GM18508 (cell line): ENCODE measurements at regions not wholly inside any gene's neighbourhood (a gene's known extent, or its start where the extent isn't known, plus 50 kb on each side); places are given as distances from the start of the nearest gene placed in this dataset.
"Not testable (repeated sequence)": the region's sequence is repeated elsewhere in the genome, so short reads cannot be mapped to it uniquely, and the experiment has no call there.

Experiments
- ATAC-seq: cut with Tn5 transposase; IDR thresholded peaks from one replicate; pipeline ENCODE4 v1.9.1; 2021; ENCODE audit warnings: moderate number of reproducible peaks; ENCODE audit not compliant: insufficient read depth, unreplicated experiment

DNA sequence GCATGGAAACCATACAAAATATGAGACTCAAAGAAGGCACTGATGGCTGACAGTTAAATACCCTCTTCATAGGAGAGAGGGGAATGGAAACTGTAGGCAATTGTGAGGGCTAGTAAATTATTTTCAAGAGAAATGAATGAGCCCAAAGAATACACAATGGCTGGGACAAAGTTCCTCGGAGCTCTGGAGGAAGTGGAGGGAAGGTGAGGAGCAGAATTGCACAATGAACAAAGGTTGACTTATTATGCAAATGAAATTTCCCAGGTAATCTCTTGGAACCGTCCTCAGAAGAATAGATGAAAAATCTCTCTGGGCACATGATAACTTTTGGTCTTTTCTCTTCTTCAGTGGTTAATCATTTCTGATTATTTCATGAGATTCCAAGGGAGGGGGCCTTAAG, 202.6 kb upstream of the VCX start:
- no peak for ATAC-seq

DNA sequence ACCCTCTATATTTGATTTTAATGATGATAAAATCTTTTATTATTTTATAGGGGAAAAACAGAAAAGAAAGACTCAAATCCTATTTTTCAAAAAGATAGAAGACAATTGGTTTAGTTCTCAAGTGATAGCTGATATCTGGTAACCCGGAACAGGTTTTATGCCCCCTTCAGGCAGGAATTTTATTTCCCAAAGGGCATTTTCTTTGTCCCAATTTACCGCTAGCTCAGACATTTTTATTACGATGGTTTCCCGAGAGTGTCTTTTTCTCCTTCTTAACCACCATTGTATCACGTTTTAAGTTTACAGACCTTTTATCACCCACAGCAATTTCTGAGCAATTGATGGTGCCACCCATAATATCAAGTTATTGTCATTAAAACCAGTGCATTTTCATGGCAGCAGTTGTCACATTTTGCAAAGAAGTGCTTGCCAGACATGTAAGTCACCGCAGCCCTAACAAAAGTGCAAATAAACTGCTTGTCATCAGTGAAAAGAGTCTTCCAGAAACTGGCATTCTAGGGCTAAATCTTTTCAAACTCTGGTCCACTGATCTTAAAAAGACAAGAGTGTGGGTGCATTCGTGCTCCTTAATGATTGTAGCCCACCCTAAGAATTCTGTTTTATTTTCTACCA, 204.8 kb upstream of the VCX start:
- no peak for ATAC-seq

DNA sequence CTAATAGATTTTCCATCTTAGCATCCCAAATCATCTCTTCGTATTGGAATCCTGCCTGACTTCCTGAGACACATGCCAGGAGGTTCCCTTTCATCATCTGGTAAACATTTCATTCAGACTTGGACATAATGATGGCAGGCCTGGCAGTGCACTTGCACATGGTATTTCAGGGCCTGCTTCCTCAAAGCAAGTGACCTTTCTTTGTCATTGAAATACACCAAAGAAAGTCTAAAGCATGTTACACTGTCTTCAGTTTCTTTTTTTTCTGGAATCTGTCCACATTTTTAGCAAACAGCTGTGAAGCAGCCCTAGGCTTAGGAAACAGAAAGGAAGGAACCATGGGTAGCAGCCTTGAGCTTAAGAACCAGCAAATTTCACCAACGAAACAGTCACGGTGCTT, 205.9 kb upstream of the VCX start:
- ATAC-seq: no peak

DNA sequence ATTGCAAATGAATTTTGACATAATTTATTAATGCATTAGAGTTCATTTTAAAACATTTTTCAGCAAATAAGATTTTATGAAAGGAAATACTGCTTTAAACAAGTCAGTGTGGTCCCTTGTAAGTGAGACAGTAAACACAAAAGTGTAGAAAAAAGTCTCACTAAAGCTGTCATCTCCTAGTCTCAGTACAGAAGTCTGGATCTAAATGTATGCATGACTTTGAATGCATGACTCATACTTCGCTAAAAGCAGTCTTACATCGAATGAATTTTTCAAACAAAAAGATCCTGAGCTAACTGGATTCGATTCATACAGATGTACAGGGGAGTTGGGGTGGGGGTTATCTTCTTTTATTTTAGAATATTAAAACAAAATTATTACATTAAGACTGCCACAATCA, 207.4 kb upstream of the VCX start:
- no peak for ATAC-seq

DNA sequence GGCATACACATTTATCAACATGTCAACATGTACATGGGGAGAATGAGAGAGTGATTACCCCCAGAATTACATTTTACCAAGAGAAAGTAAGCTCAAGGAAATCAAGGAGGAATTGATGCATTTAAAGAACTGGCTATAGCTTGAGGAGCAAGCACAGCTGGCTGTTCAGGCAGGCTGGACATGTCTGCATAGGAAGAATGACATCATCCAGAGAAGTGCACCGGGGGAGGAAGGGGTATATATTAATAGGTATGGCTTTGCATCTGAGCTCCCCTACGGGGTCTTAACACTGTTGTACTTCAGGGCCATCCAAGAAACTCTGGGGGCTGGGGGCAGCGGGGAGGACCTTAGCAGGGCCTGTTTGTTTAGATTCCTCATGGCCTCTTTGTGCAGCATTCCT, 222.4 kb upstream of the VCX start:
- ATAC-seq: no peak

DNA sequence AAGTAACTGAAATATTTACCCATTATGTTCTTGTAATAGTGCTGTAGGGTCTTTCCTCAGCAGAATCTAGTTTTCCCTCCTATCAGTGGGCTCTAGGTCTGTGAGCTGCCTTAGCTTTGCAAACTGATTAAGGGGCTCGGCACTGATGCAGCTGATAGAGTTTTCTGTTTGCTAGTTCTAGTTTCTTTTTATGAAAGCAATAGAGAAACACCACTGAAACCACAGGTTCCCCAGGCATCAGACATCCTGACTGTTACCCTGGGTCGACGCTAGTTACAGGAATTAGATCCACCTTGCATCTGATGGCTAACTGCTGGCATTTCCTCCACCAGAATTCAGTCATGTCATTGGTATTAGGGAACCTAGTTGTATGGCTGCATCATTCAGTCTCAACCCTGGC, 225.0 kb upstream of the VCX start:
- ATAC-seq: no peak

DNA sequence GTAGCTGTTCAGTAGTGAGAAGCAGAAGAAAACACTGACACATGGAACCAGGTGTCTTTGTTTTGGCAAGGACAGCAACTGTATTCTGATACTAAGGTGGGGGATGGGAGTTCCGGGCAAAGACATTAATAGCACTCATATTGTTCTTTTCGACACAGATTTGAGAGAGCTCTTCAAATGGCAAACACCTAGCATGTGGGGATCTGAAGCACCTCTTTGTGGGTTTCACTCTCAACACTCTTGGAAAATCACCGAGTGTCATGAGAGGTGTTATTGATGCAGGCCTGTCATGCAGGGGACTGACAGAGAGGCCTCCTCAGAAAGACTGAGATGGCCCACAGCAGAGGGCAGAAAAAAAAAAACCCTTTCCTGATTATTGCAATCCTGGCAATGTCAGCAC, 228.4 kb upstream of the VCX start:
- no peak for ATAC-seq

DNA sequence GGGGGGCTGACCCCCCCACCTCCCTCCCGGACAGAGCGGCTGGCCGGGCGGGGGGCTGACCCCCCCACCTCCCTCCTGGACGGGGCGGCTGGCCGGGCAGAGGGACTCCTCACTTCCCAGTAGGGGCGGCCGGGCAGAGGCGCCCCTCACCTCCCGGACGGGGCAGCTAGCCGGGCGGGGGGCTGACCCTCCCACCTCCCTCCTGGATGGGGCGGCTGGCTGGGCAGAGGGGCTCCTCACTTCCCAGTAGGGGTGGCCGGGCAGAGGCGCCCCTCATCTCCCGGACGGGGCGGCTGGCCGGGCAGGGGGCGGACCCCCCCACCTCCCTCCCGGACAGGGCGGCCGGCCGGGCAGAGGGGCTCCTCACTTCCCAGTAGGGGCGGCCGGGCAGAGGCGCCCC, 234.3 kb upstream of the VCX start:
- not testable (repeated sequence) for ATAC-seq

DNA sequence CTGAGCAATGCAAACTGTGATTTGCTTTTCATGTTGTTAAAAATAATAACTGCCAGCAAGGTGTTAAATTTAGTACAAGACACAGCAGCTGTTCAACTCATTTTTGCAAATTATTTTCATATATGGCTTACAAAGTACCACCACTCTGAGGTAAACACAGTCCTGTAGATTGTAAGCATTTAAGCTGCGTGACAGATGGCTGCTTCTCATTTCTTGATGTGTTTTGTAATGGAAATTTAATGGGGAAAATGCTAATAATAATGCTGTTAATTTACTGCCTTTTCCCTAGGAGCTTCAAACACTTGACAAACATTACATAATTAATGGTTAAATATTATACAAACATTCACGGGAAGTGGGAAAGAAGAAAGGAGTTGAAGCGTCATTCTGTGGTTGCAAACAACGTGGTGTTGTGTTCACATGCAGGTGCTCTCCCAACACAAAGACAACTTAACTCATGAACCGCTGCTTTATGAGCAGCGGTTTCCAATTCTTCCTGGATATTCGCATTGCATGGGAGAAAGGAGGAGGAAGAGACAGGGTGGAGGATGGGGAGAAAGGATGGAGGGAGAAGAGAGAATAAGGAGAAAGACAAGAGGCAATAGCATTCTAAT, 236.8 kb upstream of the VCX start:
- ATAC-seq: no peak

DNA sequence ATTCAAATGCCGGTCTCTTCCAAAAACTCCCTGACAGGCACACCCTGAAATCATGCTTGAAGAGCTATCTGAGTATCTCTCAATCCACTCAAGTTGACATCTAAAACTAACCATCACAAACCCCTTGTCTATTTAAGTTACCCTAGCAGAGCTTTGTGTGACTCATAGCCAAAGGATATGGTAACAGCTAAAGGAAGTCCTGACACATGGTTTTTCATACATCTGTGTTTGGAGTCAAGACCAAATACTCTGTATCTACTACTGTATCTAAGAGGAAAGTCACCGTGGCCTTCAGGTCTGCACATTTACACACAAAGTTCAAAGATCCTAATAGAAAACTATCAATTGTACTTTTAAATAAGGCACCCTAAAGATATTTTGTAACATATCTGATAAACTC, 239.6 kb upstream of the VCX start:
- ATAC-seq: no peak

DNA sequence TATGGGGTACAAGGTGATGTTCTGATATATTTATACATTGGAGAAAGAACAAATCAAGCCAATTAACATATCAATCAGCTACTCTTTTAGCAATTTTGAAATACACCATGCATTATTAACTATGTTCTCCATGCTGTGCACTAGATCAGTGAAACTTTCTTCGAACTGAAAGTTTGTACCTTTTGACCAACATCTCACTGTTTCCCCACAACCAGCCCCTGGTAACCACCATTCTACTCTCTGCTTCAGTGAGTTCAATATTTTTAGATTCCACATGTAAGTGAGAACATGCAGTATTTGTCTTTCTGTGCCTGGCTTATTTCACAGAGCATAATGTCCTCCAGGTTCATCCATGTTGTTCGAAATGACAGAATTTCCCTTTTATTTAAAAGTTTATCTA, 246.1 kb upstream of the VCX start:
- ATAC-seq: no peak

DNA sequence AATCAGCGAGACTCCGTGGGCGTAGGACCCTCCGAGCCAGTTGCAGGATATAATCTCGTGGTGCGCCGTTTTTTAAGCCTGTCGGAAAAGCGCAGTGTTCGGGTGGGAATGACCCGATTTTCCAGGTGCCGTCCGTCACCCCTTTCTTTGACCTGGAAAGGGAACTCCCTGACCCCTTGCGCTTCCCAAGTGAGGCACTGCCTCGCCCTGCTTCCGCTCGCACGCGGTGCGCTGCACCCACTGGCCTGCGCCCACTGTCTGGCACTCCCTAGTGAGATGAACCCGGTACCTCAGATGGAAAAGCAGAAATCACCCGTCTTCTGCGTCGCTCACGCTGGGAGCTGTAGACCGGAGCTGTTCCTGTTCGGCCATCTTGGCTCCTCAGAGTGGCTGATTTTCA, 249.6 kb upstream of the VCX start:
- not testable (repeated sequence) for ATAC-seq

DNA sequence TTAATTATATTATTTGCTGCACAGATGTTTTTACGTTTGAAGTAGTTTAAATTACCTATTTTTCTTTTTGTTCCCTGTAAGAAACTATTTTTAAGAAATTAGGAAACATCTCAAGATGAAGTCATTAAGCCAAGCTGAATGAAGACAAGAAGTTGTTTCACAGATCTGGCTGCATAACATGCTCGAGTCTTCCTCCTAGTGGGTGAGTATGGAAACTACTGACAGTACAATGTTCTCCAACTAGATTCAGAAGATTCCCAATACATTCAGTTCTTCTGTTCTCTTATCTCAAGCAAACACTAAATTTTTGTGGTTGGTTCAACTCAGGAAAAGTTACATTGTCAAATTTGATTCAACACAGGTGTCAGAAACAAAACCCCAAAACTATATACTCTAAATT, 256.8 kb upstream of the VCX start:
- no peak for ATAC-seq

DNA sequence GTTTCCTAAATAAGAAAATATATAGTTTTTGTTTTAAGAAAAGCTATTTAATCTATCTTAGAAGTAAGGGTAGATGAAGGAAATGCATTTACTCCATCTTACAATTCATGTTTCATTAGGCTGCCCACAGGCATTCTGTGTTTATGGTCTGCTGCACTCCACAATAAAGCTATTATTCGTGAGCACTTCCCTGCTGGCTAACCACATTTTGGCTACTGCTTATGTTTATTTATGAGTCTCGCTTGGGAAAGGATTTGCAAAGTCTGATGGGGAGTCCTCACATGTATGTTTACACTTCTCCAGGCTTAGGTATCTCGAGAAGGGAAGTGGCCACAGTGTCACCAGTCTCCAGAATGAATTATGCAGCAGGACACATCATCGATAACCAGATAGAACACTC, 260.8 kb upstream of the VCX start:
- ATAC-seq: no peak

DNA sequence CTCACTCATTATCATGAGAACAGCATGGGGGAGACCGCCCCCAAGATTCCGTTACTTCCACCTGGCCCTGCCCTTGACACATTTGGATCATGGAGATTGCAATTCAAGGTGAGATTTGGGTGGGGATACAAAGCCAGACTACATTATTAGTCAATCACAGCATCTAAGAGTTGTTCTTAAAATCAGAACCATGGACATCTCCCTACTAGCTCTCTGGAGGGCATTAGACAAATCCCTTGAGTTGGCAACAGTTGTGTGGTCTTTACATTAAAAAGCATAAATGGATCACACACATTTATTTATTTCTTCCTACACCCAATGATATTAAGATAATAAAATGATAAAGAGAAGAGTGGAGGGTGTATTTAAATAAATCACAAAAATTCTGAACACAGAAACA, 262.8 kb upstream of the VCX start:
- no peak for ATAC-seq

DNA sequence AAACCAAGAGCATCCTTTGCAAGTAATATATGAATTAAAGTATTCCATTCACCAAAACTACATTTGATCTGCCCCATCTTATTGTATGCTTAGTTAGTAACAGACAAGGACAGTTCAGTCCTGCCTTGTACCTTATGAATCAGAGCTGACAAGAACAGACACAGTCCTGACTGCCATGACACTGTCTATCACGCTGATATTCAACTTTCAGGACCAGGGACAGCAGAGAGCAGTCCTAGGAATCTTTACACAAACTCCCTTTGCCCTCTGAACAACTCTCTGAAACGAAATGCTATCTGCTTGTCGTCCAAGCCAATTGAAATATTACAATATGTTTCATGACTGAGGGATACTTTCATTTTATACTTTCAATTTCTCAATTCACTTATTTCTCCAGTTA, 268.6 kb upstream of the VCX start:
- no peak for ATAC-seq

DNA sequence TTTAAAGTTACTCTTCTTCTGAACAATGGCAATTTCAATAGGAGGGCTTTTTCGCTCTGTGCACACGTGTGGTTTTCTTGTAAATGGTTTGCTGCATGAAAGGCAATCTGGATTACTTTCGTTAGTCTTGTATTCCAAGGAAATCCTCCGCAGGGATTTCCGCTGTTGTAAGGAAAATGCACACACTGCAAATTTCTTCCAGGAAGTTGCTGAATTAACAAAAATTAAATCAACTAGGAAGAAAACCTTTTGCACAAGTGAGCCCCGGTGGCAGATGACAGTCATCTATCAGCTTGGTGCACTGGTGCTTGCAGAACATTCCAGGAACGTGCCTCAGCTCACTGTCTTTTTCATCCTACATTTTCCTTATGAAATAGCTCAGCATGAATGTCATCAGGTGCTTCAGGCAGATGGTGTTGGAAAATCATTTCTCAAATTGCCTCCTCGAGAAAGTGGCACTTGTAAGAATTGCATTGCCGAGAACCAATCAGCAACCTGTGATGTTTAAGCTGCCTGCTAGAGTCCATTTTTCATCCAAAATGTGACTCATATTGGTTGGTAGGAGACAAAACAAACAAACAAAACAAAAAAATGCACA, 272.4 kb upstream of the VCX start:
- ATAC-seq: no peak

DNA sequence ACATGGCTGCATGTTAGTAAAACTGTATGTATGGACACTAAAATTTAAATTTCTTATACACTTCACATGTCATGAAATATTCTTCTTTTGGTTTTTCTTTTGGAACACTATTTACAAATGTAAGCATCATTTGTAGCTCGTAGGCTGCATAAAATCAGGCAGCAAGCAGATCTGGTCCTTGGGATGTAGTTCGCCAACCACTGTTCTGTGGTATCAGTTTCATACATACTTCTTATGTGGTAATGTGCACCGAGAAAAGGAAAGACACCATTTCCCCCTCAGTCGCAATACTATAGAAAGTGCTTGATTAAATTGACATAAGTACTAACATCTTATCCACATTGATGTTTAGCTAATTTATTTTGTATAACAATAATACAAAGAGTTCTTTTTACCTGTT, 274.4 kb upstream of the VCX start:
- ATAC-seq: no peak

DNA sequence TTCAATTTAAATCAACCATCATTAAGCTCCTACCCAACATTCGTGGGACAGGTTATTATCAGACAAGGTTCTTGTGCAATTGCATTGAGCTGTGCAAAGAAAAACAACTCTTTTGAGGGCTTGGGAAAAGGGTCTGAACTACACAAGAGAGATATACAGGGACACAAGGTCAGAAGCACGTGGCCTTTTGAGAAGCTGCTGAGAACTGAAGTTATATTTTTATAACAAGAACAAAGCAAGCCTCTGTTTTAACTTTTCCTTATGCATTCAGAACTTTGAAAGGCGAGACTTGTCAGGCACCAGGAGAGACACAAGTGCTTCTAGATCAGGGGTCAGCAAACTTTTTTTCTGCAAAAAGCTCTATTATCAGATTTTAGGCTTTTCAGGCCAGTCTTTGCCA, 274.8 kb upstream of the VCX start:
- ATAC-seq: no peak

DNA sequence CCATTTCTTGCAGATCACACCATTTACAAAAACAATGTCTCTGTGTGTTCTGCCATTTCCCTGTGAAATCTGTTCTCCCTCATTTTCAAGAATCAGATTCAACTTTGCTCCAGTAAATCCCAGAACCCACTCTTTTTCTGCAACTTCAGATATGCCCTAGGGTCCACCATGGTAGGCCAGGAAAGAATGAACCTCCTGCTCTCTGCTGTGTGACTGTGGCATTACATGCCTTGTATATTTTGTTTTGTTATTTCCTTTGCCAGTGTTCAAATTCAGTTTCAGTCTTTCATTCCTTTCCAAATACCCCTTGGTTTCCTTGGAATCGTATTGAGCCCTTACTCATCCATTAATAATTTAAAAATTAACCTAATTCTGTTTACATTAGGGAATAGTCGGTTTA, 290.2 kb upstream of the VCX start:
- no peak for ATAC-seq

DNA sequence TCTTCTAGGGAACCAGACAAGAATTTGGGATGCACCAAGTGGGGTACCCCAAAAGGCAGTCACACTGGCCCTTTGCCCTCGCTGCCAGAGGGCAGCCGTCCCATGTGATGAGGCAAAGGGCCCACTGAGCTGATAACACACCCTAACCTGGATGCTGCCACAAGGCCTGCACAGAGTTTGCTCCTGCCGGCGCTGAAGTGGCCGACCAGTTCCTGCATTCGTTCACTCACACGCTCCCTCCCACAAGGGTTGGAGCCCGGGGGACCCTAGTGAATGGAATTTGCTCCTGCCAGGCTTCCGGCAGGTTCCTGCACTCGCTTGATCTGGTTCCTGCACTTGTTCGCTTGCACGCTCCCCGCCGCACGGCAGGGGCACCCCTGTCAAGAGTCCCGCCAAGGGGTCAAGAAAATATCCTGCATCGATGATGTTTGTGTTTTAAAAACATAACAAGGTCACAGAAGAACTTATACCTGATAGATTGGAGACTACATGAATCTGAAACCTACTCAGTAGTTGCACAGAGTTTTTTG, 296.4 kb upstream of the VCX start:
- ATAC-seq: no peak

DNA sequence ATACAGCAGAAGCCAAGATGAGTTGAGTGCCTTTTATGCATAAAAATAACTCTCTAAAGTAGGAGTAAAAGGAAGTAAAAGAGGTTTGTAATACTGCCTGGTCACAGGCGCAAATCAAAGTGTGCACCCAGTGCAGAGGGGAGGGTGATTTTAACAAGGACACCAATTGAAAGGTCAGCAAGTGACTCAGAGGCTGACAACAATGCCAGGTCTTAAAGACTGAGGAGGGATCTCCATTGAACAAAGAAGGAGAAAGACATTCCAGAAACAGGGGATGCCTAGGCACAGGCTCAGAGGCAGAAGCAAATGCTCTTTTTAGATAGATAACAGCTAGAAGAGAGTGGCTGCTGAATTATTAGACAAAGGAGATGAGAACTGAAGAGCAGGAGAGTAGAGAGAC, 297.4 kb upstream of the VCX start:
- ATAC-seq: no peak
